ENCODE measurements at regions not wholly inside any gene's neighbourhood (a gene's known extent, or its start where the extent isn't known, plus 50 kb on each side); places are given as distances from the start of the nearest gene placed in this dataset.

DNA sequence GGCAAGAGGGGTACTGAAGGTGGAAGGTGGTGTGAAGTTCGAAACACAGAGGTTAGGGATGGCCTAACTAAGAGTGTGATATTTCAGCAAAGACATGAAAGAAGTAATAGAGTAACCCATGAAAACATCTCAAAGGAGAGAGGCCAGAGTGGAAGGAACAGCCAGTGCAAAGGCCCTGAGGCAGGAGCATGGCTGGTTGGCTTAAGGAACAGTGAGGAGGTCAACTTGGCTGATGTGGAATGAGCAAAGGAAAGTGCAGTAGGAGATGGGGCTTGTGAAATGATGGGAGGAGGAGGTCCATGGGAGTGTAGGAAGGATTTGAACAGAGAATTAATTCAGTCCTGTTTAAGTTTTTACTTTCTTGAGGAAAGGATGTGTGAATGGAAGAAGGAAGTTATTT lies 178.3 kb upstream of the ZNF608 start:
- H3K27ac ChIP-seq (ENCODE audit: control insufficient read depth, insufficient read depth), result no peak overlapping the region
- DNase-seq (ENCODE audit: low read depth, low spot score) (no peak), FAIRE-seq (no peak), ATAC-seq (no peak)
- RAD21 ChIA-PET (ENCODE audit: unreplicated experiment), result interaction anchor here (0.6 to 5.5 kb wide), 6 partner anchors 9 to 487 kb away, joined by 3 to 86 read pairs (median 16); partner anchors contain the start of gene ZNF608
- TF ChIP-seq BRCA1 (IDR thresholded peaks at IDR 0.05; ENCODE audit: low read depth, low read length) (no peak), RFX5 (IDR thresholded peaks at IDR 0.05; ENCODE audit: low read depth, low read length) (no peak), CBFB (IDR thresholded peaks at IDR 0.05; ENCODE audit: low read depth) (no peak), NFIC (IDR thresholded peaks at IDR 0.05; ENCODE audit: low read depth, low read length) (no peak), ATF3 (IDR thresholded peaks at IDR 0.05; ENCODE audit: borderline replicate concordance, extremely low read depth, low read depth, low read length) (no peak), ZBED1 (IDR thresholded peaks at IDR 0.05; ENCODE audit: borderline replicate concordance) (no peak), ELK1 (IDR thresholded peaks at IDR 0.05; ENCODE audit: low read depth, low read length) (no peak)
- TF ChIP-seq, protein P1, sequence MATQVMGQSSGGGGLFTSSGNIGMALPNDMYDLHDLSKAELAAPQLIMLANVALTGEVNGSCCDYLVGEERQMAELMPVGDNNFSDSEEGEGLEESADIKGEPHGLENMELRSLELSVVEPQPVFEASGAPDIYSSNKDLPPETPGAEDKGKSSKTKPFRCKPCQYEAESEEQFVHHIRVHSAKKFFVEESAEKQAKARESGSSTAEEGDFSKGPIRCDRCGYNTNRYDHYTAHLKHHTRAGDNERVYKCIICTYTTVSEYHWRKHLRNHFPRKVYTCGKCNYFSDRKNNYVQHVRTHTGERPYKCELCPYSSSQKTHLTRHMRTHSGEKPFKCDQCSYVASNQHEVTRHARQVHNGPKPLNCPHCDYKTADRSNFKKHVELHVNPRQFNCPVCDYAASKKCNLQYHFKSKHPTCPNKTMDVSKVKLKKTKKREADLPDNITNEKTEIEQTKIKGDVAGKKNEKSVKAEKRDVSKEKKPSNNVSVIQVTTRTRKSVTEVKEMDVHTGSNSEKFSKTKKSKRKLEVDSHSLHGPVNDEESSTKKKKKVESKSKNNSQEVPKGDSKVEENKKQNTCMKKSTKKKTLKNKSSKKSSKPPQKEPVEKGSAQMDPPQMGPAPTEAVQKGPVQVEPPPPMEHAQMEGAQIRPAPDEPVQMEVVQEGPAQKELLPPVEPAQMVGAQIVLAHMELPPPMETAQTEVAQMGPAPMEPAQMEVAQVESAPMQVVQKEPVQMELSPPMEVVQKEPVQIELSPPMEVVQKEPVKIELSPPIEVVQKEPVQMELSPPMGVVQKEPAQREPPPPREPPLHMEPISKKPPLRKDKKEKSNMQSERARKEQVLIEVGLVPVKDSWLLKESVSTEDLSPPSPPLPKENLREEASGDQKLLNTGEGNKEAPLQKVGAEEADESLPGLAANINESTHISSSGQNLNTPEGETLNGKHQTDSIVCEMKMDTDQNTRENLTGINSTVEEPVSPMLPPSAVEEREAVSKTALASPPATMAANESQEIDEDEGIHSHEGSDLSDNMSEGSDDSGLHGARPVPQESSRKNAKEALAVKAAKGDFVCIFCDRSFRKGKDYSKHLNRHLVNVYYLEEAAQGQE (IDR thresholded peaks at IDR 0.05; ENCODE audit: low read depth, low read length), result no peak
- no peak overlapping the region for H3K4me3 ChIP-seq
- no peak overlapping the region for H3K9ac ChIP-seq (ENCODE audit: control insufficient read depth, insufficient read depth, low read length)
- H3K79me2 ChIP-seq (ENCODE audit: control insufficient read depth, insufficient read depth, low read length), result no peaks in the 10 kb centered on the region
- H4K20me1 ChIP-seq (ENCODE audit: control insufficient read depth, insufficient read depth), result no peaks in the 10 kb centered on the region
- H3K36me3 ChIP-seq (ENCODE audit: control insufficient read depth in 2 of 2, insufficient read depth in 2 of 2, low read length in 1 of 2), result no peaks in the 10 kb centered on the region
- in situ Hi-C loops (cut with MboI) (loop anchor here (25.0 kb wide), 1 partner anchor 1838 kb away; no protein-coding TSS in a partner anchor), intact Hi-C loops (cut with micrococcal nuclease; ENCODE audit: unreplicated experiment) (loop anchor here (5.0 to 10.0 kb wide), 4 partner anchors 83 to 1250 kb away; partner anchors contain the start of gene ZNF608)
- WGBS (ENCODE audit: insufficient coverage, insufficient replicate concordance, low lambda C conversion rate, missing lambda C conversion rate), result 88% methylated on average over 1 of the region's 1 CpG
- H3K9me3 ChIP-seq (replicated peaks; ENCODE audit: control insufficient read depth, insufficient read depth, low read length), result no peaks in the 10 kb centered on the region; the same call in 2 of the 3 replicates
- SMC1A ChIA-PET (ENCODE audit: uncharacterized antibody, unreplicated experiment), result interaction anchor here (0.7 to 5.4 kb wide), 10 partner anchors 9 to 255 kb away, joined by 3 to 78 read pairs (median 4); no protein-coding TSS in a partner anchor
- CTCF ChIA-PET, result interaction anchor here (2.1 to 2.4 kb wide), 2 partner anchors 11 to 13 kb away, joined by 6 to 9 read pairs; no protein-coding TSS in a partner anchor
- no peak overlapping the region for H2AFZ ChIP-seq (ENCODE audit: control insufficient read depth, low read depth, low read length)
- H3K27me3 ChIP-seq (replicated peaks in 1 of 2; ENCODE audit: control insufficient read depth in 2 of 2, insufficient read depth in 2 of 2, low read length in 1 of 2), result no peaks in the 10 kb centered on the region
- no peak overlapping the region for H3K4me2 ChIP-seq (ENCODE audit: control insufficient read depth, insufficient read depth)
- H3K4me1 ChIP-seq (ENCODE audit: control insufficient read depth, insufficient read depth, low read length), result peaks cover 30% of the 10 kb centered on the region
- POLR2A ChIA-PET, result interaction anchor here (1.3 kb wide), 1 partner anchor 178 kb away, joined by 3 read pairs; no protein-coding TSS in a partner anchor
- no TSS peak for BruUV-seq (replicated peaks)

All from GM12878 (cell line).